ENCODE measurements at regions not wholly inside any gene's neighbourhood (a gene's known extent, or its start where the extent isn't known, plus 50 kb on each side); places are given as distances from the start of the nearest gene placed in this dataset.

DNA sequence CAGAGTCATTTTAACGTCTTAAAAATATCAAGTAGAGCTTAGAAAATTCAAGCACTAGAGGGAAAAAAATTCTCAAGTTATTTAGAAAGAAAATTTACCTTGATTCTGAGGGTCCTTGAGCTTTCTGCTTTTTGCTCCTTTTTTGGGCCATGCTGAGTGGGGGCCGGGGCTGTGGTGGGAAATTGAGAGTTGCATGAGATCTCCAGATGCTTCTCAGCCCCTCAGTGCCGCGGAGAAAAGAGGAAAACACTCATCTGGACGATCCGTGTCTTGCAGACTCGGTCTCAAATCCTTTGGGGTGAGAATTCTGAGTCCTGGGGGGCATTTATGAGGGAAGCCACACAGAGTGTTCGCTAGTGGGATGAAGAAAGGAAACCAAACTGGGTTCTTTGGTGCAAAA is 700.8 kb downstream of the TBC1D22A start:
- Histone ChIP-seq H3K27me3 (replicated peaks; ENCODE audit: control insufficient read depth, insufficient read depth, low read length) (no peaks in the 10 kb centered on the region), H3K4me3 (replicated peaks; ENCODE audit: low read depth, low read length) (no peak overlapping the region), H3K36me3 (ENCODE audit: control insufficient read depth, insufficient read depth, low read length) (no peaks in the 10 kb centered on the region)
- no peak for DNase-seq (ENCODE audit: extremely low read depth, insufficient read length)
- TF ChIP-seq, protein P1, sequence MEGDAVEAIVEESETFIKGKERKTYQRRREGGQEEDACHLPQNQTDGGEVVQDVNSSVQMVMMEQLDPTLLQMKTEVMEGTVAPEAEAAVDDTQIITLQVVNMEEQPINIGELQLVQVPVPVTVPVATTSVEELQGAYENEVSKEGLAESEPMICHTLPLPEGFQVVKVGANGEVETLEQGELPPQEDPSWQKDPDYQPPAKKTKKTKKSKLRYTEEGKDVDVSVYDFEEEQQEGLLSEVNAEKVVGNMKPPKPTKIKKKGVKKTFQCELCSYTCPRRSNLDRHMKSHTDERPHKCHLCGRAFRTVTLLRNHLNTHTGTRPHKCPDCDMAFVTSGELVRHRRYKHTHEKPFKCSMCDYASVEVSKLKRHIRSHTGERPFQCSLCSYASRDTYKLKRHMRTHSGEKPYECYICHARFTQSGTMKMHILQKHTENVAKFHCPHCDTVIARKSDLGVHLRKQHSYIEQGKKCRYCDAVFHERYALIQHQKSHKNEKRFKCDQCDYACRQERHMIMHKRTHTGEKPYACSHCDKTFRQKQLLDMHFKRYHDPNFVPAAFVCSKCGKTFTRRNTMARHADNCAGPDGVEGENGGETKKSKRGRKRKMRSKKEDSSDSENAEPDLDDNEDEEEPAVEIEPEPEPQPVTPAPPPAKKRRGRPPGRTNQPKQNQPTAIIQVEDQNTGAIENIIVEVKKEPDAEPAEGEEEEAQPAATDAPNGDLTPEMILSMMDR (IDR thresholded peaks at IDR 0.05; ENCODE audit: insufficient read depth, low read length, poor library complexity, severe bottlenecking) = no peak

DNA sequence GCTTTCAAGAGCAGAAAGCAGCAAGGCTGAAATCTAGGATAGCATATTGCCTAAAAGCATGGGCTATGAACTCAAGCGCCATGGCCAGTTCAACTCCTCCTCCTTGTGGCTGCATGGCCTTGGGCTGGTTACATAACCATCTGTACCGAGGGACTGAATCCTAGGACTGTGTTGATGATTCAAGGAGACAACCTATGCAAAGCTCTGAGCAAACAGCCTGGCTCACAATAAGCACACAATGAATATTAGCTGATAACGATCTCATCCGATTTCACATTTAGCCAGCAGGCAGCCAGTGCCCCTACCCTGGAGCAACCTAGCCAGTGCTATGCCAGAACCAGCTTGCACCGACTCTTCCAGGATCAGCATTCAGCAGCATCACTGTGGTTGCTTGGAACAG is 698.4 kb downstream of the TBC1D22A start:
- Histone ChIP-seq H3K27me3 (replicated peaks; ENCODE audit: control insufficient read depth, insufficient read depth, low read length) (no peaks in the 10 kb centered on the region), H3K4me3 (replicated peaks; ENCODE audit: low read depth, low read length) (no peak overlapping the region), H3K36me3 (ENCODE audit: control insufficient read depth, insufficient read depth, low read length) (no peaks in the 10 kb centered on the region)
- TF ChIP-seq, protein P1 (IDR thresholded peaks at IDR 0.05; ENCODE audit: insufficient read depth, low read length, poor library complexity, severe bottlenecking) = no peak
- DNase-seq (ENCODE audit: extremely low read depth, insufficient read length) = no peak

DNA sequence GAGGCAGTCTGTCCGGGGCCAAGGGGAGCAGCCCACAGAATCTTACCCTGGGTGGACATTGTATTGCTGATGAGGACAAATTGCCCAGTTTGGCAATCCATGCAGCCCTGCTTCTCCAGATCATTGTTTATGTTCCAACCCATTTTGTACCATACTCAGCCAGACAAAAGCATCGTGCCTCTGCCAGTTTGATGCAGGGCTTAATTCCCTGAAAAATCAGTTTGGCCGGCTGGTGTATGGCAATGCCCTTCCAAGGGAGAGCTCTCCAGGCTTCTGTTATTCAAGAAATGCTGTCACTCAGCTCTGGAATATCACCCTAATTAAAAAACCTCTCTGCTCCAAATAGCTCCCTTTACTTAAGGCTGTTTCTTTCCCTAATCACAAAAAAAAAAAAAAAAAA is 697.7 kb downstream of the TBC1D22A start:
- Histone ChIP-seq H3K4me3 (replicated peaks; ENCODE audit: low read depth, low read length) (no peak overlapping the region), H3K27me3 (replicated peaks; ENCODE audit: control insufficient read depth, insufficient read depth, low read length) (no peaks in the 10 kb centered on the region), H3K36me3 (ENCODE audit: control insufficient read depth, insufficient read depth, low read length) (no peaks in the 10 kb centered on the region)
- DNase-seq (ENCODE audit: extremely low read depth, insufficient read length) = no peak
- TF ChIP-seq, protein P1 (IDR thresholded peaks at IDR 0.05; ENCODE audit: insufficient read depth, low read length, poor library complexity, severe bottlenecking) = no peak

DNA sequence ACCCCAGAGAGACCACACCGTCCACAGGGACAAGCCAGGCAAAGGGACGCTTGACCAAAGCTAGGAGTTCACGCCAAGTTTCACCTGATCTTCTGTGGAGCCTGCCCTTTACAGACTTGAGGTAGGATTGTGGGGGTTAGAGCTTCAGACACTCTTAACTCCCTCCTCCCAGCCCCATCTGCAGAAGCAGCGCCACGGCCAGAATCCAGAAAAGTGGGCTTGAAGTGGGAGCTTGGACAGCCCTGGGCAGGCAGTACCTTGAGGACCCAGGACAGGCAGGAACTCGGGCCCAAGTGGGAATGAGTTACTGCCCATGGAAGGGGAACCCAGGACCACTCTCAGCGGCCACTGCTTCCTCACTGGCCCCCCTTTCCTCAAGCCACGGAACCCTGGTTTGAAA is 695.9 kb downstream of the TBC1D22A start:
- Histone ChIP-seq H3K27me3 (replicated peaks; ENCODE audit: control insufficient read depth, insufficient read depth, low read length) (no peaks in the 10 kb centered on the region), H3K4me3 (replicated peaks; ENCODE audit: low read depth, low read length) (no peak overlapping the region), H3K36me3 (ENCODE audit: control insufficient read depth, insufficient read depth, low read length) (no peaks in the 10 kb centered on the region)
- TF ChIP-seq, protein P1 (IDR thresholded peaks at IDR 0.05; ENCODE audit: insufficient read depth, low read length, poor library complexity, severe bottlenecking) = no peak
- no peak for DNase-seq (ENCODE audit: extremely low read depth, insufficient read length)

DNA sequence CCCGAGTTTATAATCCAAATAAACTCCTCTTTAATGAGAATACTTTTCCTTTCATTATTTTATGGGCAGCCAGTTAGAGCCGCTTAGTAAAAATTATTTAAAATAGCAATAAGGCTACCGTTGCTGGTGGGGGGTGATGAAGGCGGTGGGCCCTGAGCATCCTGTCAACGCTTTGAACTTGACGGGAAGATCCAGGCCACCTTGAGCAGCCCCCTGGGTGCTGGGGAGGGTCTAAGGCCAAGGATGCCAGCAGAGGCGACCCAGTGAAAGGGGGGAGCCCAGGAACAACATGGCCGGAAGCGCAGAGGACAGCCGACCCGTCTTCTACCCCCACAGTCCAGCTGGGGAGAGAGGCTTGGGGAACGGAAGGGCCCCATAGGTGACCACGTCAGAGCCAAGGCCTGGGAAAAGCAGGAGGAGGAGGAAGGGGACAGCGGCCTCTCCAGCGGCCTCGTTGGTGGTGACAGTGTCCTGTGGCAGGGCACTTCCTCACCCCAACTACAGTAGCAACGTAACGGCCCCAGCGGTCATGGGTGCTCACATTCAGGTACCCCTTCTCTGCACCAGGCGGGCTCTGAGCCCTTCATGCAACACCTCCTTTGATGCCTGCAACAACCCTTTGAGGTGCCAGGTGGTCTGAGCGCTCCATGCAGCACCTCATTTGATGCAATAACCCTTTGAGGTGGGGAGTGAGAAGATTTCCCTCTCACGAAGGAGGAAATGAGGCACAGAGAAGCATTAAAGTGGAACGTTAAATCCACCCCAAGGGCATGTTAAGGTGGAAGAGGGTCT is 695.3 kb downstream of the TBC1D22A start:
- no peak for DNase-seq (ENCODE audit: extremely low read depth, insufficient read length)
- no peak overlapping the region for H3K4me3 ChIP-seq (replicated peaks; ENCODE audit: low read depth, low read length)
- TF ChIP-seq, protein P1 (IDR thresholded peaks at IDR 0.05; ENCODE audit: insufficient read depth, low read length, poor library complexity, severe bottlenecking) = no peak
- H3K27me3 ChIP-seq (replicated peaks; ENCODE audit: control insufficient read depth, insufficient read depth, low read length) = no peaks in the 10 kb centered on the region
- no peaks in the 10 kb centered on the region for H3K36me3 ChIP-seq (ENCODE audit: control insufficient read depth, insufficient read depth, low read length)
